Esophagus muscularis mucosa (tissue), 4 donors: ENCODE measurements at regions not wholly inside any gene's neighbourhood (a gene's known extent, or its start where the extent isn't known, plus 50 kb on each side); places are given as distances from the start of the nearest gene placed in this dataset.

ENCODE experiments used
- DNase-seq: peaks from one replicate; pipeline ENCODE4 v3.0.0-alpha.2; 2017; ENCODE audit errors: extremely low spot score
- H3K27ac ChIP-seq, 4 donors: fragments of 200-600 bp; sonication (generic); replicated peaks in 1 of 4; 1 replicate in 3 of 4; 2 replicates in 1 of 4; pipeline ENCODE4 v1.5.1; 2016 to 2019; ENCODE audit warnings: mild to moderate bottlenecking in 1 of 4
- H3K27me3 ChIP-seq, 4 donors: fragments of 200-600 bp; sonication (generic); one replicate each; pipeline versions ENCODE4 v1.5.1 to v1.6.0; 2016 to 2019
- H3K36me3 ChIP-seq, 4 donors: fragments of 200-600 bp; sonication (generic); one replicate each; pipeline ENCODE4 v1.5.1; 2016 to 2019
- H3K4me1 ChIP-seq, 4 donors: fragments of 200-600 bp; sonication (generic); one replicate each; pipeline ENCODE4 v1.5.1; 2016 to 2019
- H3K4me3 ChIP-seq, 4 donors: fragments of 200-600 bp; sonication (generic); 1 replicate in 2 of 4; 2 replicates in 2 of 4; pipeline ENCODE4 v1.5.1; 2016 to 2019; ENCODE audit warnings: mild to moderate bottlenecking in 4 of 4, moderate library complexity in 1 of 4
- H3K9me3 ChIP-seq, 4 donors: fragments of 200-600 bp; sonication (generic); 1 replicate in 3 of 4; 2 replicates in 1 of 4; pipeline ENCODE4 v1.5.1; 2016 to 2019
- CTCF ChIP-seq, 3 experiments: fragments of 200-600 bp in 2 of 3; fragments of 450-650 bp in 1 of 3; sonication (generic) in 2 of 3; IDR thresholded peaks; one replicate each; pipeline ENCODE4 v1.5.1; 2017 to 2019; ENCODE audit warnings: antibody characterized with exemption in 3 of 3, mild to moderate bottlenecking in 2 of 3, moderate library complexity in 1 of 3
- EP300 ChIP-seq: sonication (generic); formaldehyde crosslinking; IDR thresholded peaks from one replicate; pipeline ENCODE4 v1.6.1; 2017; ENCODE audit warnings: antibody characterized with exemption
- POLR2A ChIP-seq: fragments of 450-650 bp; IDR thresholded peaks from one replicate; pipeline ENCODE4 v1.6.1; 2017; ENCODE audit warnings: antibody characterized with exemption, moderate library complexity, mild to moderate bottlenecking, low read depth
- POLR2AphosphoS5 ChIP-seq, 2 donors: sonication (generic); formaldehyde crosslinking; IDR thresholded peaks; one replicate each; pipeline ENCODE4 v1.6.1; 2017; ENCODE audit warnings: antibody characterized with exemption in 2 of 2
- WGBS: methylation state at CpG from one replicate; pipeline ENCODE4 v1.1.5; 2018; 5-methylcytosine and 5-hydroxymethylcytosine counted together
- intact Hi-C: fragments of 100-400 bp; cut with DNase I; formaldehyde crosslinking; loops from one replicate; pipeline ENCODE4 v1.15.1; 2023

- Histone ChIP-seq H3K9me3 (no peaks in the 10 kb centered on the region), H3K4me3 (no peak overlapping the region), H3K4me1 (no peaks in the 10 kb centered on the region), H3K27me3 (peaks cover 0 to 9% (median 0%) of the 10 kb centered on the region in 4 donors), H3K36me3 (no peaks in the 10 kb centered on the region), H3K27ac (no peak overlapping the region)
- intact Hi-C loops, result no loop called here
- WGBS, result 88% methylated on average over 4 of the region's 4 CpGs
- DNase-seq, result no peak
- no peak for TF ChIP-seq CTCF (IDR thresholded peaks at IDR 0.05)
- no peak for TF ChIP-seq POLR2A
- no peak for TF ChIP-seq EP300
- no peak for TF ChIP-seq POLR2AphosphoS5 (IDR thresholded peaks at IDR 0.05)
Observed at GRCh38 chr7:35548291-35548690, 146.6 kb downstream of the HERPUD2 start.

- Histone ChIP-seq H3K4me1 (no peaks in the 10 kb centered on the region), H3K27me3 (peaks cover 0 to 9% (median 0%) of the 10 kb centered on the region in 4 donors), H3K4me3 (no peak overlapping the region), H3K27ac (no peak overlapping the region), H3K36me3 (no peaks in the 10 kb centered on the region), H3K9me3 (no peaks in the 10 kb centered on the region)
- TF ChIP-seq POLR2A (no peak), EP300 (no peak), POLR2AphosphoS5 (IDR thresholded peaks at IDR 0.05) (no peak), CTCF (IDR thresholded peaks at IDR 0.05) (no peak)
- DNase-seq, result peak; percentile 39
- intact Hi-C loops, result no loop called here
- 67% methylated on average over 6 of the region's 7 CpGs for WGBS
Observed at GRCh38 chr7:35546691-35547429, 148.1 kb downstream of the HERPUD2 start.

- DNase-seq, result peak; percentile 85
- WGBS, result 73% methylated on average over 5 of the region's 5 CpGs
- intact Hi-C loops, result no loop called here
- TF ChIP-seq POLR2AphosphoS5 (IDR thresholded peaks at IDR 0.05), result no peak
- no peak for TF ChIP-seq CTCF (IDR thresholded peaks at IDR 0.05)
- no peak for TF ChIP-seq EP300
- TF ChIP-seq POLR2A, result no peak
- no peaks in the 10 kb centered on the region for H3K36me3 ChIP-seq
- no peak overlapping the region for H3K27ac ChIP-seq
- no peak overlapping the region for H3K4me3 ChIP-seq
- H3K4me1 ChIP-seq, result no peaks in the 10 kb centered on the region
- H3K27me3 ChIP-seq, result peaks cover 0 to 7% (median 0%) of the 10 kb centered on the region in 4 donors
- H3K9me3 ChIP-seq, result no peaks in the 10 kb centered on the region
Observed at GRCh38 chr7:35545831-35546230, 149.1 kb downstream of the HERPUD2 start.

- Histone ChIP-seq H3K9me3 (no peaks in the 10 kb centered on the region), H3K27me3 (peaks cover 0 to 6% (median 0%) of the 10 kb centered on the region in 4 donors), H3K36me3 (no peaks in the 10 kb centered on the region), H3K27ac (no peak overlapping the region), H3K4me3 (no peak overlapping the region), H3K4me1 (no peaks in the 10 kb centered on the region)
- no peak for TF ChIP-seq POLR2A
- no peak for TF ChIP-seq EP300
- no peak for TF ChIP-seq CTCF (IDR thresholded peaks at IDR 0.05)
- TF ChIP-seq POLR2AphosphoS5 (IDR thresholded peaks at IDR 0.05), result no peak
- DNase-seq, result peak; percentile 72
- 87% methylated on average over 5 of the region's 7 CpGs for WGBS
- intact Hi-C loops, result no loop called here
Observed at GRCh38 chr7:35544028-35544742, 150.8 kb downstream of the HERPUD2 start.
